ENCODE measurements at regions not wholly inside any gene's neighbourhood (a gene's known extent, or its start where the extent isn't known, plus 50 kb on each side); places are given as distances from the start of the nearest gene placed in this dataset.

DNA sequence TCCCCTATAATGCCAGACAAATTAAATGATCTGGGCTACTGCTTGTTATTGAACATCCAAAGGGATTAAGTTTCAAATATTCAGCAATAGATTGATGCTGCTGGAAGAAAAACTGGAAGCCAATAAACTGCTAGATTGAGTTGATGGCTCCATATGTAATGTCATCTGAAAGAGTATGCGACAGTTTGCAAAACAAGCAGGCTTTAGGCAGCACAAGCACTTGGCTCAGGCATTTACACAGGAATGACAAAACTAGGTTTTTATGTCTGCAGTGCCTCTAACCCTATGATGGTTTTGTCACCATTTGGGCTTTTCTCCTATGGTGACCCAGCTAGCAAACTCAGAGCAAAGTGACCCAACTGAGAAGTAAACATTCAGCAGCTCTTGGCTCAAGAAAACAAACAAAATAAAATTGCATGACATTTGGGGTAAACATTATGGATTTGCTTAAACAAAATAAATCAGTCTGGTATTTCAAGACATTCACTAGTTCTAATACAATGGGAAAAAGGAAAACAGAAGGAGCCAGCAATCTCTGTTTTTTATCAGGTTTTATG is 978.5 kb downstream of the DTWD2 start:
- FAIRE-seq = no peak

DNA sequence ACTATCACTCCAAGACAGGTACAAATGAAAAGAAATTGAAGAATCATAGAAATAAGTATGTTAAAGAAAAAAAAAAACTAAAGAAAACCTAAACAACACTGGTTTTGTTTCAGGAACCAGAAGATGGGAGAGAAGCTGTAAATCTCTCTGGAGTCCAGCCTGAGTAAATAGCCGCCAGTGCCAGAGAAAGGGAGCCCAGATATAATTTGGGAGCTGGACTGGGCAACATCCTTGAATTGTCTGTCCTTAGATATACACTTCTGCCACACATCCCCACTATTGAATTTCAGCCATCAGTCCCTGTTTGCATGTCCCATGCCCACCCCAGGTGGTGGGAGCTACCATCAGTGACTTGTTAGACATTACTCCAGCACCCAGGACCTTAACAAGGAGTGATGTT is 979.6 kb downstream of the DTWD2 start:
- no peak for FAIRE-seq
- no peak for DNase-seq (ENCODE audit: insufficient read length, low spot score)

More for the DNA sequence above, 978.5 kb downstream of the DTWD2 start:
- no peak for DNase-seq (ENCODE audit: insufficient read length, low spot score)

DNA sequence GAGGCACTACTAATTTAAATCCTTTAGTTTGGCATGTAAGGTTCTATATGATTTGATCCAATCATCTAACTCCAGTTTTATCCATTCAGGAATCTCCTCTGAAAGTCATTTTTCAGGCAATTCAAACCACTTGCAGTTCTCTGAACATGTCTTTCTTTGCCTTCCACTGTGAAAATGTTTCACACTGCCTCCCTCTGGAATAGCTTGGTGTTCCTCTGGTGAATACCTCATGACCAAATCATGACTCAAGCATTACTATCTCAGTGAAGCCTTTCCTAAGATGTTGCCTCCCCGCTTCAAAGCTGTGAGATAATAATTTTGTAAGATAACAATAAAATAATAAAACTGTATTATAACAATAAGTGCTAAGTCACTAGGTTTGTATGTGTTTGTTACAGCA is 981.1 kb downstream of the DTWD2 start:
- no peak for FAIRE-seq
- DNase-seq (ENCODE audit: insufficient read length, low spot score) = no peak

DNA sequence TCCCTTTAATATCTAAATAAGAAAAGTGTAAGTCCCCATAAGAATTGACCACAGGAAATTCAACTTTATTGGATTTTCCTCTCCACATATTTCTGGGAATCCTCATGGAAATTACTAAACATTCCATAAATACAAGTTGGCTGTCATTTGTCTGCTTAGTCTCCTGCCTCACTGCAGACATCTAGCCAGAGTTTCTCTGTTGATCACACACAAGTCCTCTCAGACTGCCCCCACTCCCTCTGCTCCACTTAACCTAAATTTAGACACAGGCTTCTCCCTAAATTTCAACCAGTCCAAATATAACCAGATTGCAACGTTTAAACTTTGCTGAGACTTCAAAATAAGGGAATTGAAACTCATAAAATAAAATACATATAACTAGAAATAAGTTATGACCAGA is 982.1 kb downstream of the DTWD2 start:
- FAIRE-seq = no peak
- DNase-seq (ENCODE audit: insufficient read length, low spot score) = no peak

DNA sequence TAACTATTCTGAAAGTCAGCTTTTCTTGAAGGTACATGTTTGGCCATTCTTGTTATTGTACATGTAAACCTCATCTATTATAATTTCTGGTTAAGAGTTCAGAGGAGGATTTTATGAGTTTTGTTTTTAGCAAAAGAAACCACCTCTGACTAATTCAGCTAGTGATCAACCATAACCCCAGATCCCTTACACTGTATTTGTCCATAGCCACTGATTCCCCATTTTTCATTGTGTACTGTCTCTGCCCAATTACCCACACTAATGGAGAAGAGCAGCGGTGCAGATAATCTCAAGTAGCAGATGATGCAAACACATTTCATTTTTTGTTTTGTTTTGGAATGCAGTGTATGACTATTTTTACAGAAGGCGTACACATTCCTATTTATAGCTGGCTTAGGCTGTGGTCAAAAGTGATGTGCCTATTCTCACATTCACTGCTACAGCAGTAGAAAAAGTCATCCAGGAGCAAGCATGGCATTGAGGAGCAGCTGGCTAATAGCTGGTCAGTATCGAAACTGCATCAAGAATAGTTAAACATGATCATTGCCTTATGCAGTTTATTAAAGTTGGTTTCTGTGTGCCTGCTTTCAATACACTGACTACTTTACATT is 988.3 kb downstream of the DTWD2 start:
- FAIRE-seq (no peak), DNase-seq (ENCODE audit: insufficient read length, low spot score) (no peak)

DNA sequence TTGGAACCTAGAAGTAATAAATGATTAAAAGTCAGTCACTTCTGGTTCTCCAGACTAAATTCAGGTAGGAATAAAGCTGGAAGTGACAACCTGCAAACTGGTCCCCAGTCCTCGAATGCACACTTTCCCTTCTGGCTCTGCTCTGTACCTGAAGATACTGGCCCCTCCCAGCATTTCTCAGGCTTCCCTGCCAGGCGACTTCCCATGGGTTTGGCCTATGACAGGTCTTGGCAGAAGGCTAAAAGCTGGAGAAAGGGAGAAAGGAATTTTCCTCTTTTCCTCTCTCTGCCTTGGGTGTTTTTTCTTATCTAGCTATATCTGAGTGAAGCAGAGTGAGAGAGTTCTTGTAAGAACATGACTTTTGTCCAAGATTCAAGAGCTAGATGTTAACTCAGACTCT is 1005.7 kb downstream of the DTWD2 start:
- no peak for FAIRE-seq
- no peak for DNase-seq (ENCODE audit: insufficient read length, low spot score)

DNA sequence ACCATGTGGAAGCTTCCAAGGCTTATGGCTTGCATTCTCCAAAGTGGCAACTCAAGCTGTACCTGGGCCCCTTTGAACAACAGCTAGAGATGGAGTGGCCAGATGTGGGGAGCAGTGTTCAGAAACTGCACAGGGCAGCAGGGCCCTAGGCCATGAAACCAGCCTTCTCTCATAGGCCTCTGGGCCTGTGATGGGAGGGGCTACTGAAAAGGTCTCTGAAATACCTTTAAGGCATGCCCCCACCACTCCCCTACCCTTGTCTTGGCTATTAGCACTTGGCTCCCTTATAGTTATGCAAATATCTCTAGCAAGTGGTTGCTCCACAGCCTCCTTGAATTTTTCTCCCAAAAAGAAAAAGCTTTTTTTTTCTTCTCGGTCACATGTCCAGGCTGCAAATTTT is 1014.6 kb downstream of the DTWD2 start:
- DNase-seq (ENCODE audit: insufficient read length, low spot score) (no peak), FAIRE-seq (no peak)

DNA sequence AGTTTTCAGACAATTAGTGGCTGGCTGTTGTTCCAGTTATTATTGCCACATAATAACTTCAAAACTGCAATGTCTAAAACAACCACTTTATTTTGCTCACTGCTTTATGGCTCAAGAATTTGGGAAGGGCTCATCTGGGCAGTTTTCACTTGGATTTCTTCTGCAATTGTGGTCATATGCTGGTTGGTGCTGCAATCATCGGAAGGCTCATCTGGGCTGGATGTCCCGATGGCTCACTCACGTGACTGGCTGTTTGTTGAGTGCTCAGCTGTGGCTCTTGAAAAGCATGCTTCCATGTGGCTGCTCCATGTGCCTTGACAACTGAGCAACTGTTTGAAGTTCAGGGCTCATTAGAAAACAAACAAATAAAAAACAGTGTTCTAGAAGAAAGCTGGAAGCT is 1032.5 kb downstream of the DTWD2 start:
- no peak for DNase-seq (ENCODE audit: insufficient read length, low spot score)
- FAIRE-seq = no peak

DNA sequence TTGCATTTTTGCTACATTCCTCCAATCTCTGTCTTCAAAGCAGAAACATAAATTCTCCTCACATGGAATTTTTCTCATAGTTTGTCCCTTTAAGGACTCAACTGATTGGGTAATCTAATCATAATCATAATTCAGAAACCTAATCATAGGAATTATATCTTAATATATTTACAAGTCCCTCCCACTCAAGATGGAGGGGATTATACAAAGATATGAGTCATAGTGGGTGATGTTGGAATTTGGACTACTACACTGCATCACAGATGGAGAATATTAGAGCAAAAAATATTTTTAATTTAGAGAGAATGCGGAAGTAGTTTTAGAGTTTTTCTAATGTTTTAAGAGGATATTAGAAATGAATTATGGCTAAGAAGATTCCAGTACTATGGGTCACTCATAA is 1034.0 kb downstream of the DTWD2 start:
- FAIRE-seq (no peak), DNase-seq (ENCODE audit: insufficient read length, low spot score) (no peak)

DNA sequence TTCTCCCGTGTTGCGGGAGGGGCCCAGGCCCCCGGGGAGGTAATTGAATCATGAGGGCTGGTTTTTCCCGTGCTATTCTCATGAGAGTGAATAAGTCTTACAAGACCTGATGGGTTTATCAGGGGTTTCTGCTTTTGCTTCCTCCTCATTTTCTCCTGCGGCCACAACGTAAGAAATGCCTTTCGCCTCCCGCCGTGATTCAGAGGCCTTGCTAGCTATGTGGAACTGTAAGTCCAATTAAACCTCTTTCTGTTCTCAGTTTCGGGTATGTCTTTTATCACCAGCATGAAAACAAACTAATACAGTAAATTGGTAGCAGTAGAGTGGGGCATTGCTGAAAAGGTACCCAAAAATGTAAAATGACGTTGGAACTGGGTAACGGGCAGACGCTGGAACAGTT is 1035.1 kb downstream of the DTWD2 start:
- no peak for FAIRE-seq
- no peak for DNase-seq (ENCODE audit: insufficient read length, low spot score)

DNA sequence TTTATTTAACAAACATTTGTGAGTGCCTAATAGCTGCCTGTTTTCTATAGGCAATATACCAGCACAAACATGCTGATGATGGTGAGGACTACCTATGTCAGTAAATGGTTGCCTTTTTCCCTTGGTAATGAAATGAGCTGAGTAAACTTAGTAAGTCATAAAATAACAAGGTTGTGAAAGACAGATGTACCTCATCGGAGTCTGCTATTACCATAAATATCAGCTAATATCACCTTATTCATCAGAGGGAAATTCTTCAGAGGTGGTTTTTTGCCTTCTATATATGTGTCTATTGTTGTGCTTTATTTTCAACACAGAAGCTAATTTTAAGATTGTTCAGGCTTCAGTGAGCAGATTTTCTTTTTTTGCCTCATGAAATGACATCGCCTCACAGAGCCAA is 1040.5 kb downstream of the DTWD2 start:
- DNase-seq (ENCODE audit: insufficient read length, low spot score) = no peak

DNA sequence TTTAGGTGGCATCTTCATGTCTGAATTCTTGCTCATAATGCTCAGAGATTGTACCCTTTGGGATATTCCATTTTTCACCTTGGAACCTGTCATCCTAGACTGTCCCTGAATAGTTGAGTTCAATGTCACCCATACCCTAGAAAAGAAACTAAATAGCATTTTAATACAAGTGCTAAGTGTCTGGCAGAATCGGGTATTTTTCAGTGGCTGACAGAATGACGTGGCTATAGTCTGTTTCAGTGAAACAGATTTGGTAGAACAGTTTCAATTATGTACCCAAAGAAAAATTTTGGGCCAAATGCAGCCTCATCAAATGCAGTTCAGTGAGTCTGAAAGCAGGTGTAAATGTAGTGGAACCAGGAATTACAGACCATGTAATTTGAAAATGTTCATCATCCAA is 1041.2 kb downstream of the DTWD2 start:
- no peak for FAIRE-seq
- no peak for DNase-seq (ENCODE audit: insufficient read length, low spot score)

More for the DNA sequence above, 1040.5 kb downstream of the DTWD2 start:
- no peak for FAIRE-seq

DNA sequence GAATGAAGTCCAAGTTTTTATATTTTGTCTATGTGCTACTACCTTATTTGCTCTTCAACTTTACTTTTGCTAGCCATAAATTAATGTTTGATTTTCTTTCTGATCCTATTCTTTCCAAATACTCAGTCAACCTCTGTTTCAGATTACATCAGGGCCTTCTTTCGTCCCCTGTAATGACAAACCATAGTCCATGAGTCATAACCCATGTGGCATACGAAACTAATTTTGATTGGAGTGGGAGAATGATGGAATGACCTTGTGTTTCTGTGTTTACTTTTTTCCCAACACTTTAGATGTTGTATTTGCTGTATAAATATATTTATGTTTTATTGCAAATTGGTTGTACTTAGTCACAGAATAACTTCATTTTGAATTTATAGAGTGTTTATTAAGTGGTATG is 1043.1 kb downstream of the DTWD2 start:
- no peak for FAIRE-seq

DNA sequence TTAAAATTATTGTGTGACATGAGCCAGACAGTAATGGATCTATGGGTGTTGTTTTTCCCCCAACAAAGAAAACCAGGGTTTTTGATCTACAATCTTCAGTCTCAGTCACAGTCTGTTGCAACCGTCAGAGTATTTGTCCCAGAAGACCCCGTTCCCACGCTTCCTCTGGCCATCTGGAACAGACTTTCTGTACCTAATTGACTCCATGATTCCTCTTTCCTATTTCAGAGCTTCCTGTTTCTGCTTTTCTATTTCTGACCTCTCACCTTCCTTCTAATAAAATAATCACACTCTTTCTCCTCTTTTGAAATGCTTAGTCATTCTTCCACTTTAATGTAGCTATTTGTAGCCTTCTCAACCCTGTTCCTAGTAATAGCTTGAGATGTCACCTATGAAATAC is 1044.8 kb downstream of the DTWD2 start:
- FAIRE-seq = no peak
- no peak for DNase-seq (ENCODE audit: insufficient read length, low spot score)

More for the DNA sequence above, 1043.1 kb downstream of the DTWD2 start:
- no peak for DNase-seq (ENCODE audit: insufficient read length, low spot score)

DNA sequence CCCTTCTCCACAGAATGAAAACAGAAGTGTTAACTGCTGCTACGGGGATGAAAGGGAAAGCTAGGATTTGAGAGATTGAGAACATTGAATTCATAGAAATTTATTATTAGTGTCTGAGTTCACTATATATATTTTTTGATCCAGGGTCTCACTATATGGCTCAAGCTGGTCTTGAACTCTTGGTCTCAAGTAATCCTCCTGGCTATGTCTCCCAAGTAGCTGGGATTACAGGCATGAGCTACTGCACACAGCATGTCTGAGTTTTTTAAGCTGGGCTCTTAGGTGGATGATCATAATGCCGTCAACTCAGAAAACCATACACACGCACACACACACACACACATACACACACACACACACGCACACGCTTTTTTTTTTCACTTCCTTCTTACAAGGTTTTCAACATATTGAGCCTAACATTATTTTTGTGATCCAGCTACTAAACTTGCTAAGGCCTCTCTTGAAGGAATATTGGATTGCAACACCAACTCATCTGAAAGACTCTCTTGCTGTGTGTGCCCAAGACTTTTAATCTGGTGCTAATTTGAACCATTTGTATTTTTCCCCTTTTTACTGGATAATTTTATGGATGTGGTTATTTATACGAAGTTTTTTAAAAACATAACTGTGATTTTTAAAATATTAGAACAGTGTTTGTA is 1045.4 kb downstream of the DTWD2 start:
- DNase-seq (ENCODE audit: insufficient read length, low spot score) = no peak
- no peak for FAIRE-seq

DNA sequence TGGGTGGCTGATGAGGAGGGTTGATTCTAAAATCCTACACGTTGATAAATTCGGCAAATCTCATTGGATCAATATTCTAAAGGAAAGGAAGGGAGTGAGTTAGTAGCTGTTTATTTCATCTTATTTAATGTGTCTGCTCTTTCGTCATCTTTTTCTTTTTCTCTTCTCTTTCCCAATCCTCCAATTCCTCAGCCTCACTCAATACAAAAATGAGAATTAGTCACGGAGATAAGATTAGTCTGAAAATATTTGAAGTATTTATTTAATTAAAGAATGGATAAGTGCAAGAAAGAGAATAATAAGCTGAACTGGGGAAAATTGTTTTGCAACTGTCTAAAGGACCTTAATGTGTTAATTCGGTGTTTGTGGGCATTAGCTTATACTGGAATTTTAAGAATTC is 1095.1 kb downstream of the DTWD2 start:
- no peak for FAIRE-seq

DNA sequence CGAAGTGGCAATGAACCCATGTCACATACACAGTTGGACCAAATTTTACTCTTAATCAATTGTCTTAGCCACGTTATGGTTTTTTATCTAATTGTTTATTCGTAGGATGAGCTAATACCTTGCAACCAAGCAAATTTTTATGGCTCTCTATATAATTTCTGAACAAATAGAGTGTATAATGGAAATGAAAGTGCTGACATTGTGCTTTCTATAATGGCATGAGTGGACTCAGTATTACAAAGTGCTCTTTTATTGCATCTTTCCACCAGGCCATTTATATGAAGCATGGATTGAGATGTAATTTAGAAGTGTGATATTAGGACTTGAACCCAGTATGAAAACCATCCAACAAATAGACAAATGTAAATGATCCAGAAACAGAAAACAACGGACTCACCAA is 1096.0 kb downstream of the DTWD2 start:
- DNase-seq (ENCODE audit: insufficient read length, low spot score) = no peak
- no peak for FAIRE-seq

More for the DNA sequence above, 1095.1 kb downstream of the DTWD2 start:
- no peak for DNase-seq (ENCODE audit: insufficient read length, low spot score)

DNA sequence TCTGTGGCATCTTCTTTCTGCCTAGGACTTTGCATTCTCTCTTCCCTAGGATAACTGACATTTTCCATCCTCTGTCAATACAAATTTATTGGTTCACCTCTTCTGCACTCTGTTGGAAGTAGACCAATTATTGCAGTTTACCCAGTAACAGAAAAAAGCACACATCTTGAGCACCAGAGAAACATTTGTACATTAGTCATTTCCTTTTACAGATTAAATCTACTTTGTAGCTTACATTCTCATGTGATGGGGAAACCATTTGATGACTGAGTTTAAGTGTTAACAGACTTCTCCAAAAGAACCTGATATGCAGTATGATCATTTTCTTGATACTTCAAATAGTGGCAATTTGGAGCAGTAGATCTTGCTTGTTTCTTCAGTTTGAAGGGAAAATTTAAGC is 1098.8 kb downstream of the DTWD2 start:
- FAIRE-seq (no peak), DNase-seq (ENCODE audit: insufficient read length, low spot score) (peak; percentile 40)

DNA sequence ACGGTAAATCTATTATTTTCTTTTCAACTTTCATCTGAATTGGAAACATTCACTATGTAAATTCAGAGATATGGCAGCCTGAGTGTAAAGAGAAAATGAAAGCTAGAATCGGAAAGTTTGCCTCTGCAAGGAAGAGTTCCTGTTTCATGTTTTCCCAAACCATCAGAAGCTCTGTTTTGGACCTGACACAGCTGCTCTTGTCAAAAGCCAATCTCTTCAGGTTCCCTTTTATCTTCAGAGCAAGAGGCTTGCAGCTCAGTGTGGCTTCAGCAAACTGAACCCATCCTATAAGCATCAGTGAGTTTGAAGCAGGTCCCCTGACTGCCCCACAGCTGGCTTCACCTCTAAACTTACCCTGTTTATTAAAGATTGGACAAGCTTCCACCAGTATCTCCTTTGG is 1099.7 kb downstream of the DTWD2 start:
- no peak for DNase-seq (ENCODE audit: insufficient read length, low spot score)
- no peak for FAIRE-seq

DNA sequence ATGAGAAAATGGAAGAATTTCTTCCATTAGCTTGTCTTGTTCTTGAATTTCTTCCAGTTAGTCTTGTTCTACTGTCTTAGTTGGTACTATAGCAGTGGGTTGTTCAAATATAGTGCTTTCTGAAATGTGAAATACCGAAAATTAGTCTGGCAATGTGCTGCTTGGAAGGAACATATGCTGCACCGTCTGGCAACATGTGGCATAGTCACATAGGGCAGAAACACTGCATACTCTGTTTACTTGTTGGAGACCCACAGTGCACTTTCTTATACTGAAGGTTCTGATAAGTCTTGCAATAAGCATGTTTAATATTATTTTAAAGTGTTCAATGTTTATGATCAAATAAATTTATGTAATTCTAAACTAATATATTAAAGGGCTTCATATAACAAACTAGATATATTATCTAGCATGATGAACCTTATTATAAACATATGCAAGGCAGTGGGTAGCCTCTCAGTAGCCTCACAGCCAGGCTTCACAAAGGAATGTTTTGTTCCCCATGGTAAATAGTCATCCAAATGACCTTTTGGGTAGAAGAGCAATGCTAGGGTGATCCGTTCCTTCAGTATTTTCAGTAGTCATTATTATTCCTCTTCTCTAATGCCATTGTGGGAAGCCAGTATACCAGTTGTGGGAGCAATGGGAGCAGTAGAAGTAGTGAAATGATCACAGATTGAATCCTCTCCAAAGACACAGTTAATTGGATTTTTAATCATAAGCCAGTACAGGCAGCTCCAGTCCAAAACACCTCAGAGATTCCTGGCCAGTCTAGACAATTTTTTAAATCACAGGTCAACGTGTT is 1106.7 kb downstream of the DTWD2 start:
- FAIRE-seq (no peak), DNase-seq (ENCODE audit: insufficient read length, low spot score) (no peak)

DNA sequence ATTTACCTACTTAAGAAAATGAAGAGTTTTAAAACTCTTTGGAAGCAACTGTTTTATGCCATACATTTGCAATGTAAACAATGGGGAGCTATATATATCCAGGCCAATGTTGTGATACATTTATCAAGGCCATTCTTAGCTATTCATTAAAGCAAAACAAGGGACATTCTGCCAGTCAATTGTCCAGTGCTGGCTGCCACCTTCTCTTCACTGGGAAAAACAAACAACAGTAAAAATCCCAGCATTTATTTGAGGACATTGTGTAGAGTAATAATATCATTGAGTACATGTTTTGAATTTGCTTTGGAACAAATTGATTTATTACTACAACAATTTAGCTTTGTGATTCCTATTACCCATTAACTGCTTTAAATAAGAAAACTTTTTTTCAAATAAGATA is 1107.4 kb downstream of the DTWD2 start:
- DNase-seq (ENCODE audit: insufficient read length, low spot score) (no peak), FAIRE-seq (no peak)

DNA sequence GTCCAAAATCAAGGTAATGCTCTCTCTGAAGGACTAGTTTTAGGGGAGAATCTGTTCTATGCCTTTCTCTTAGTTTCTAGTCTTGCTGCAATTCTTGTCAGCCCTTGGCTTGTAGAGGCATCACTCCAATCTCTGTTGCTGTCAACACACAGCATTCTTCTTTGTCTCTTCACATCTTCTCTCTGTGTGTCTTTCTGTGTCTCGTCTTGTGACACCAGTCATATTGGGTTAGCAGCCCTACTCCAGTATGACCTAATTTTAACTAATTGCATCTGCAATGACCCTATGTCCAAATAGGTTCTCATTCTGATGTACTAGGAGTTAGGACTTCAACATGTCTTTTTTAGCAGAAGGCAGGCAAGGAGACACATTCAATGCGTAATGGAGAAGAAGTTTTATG is 1110.6 kb downstream of the DTWD2 start:
- no peak for FAIRE-seq
- DNase-seq (ENCODE audit: insufficient read length, low spot score) = no peak

Measured in HTR-8/SVneo (cell line).